IPS-NIHi11 (cell line): ENCODE measurements at regions not wholly inside any gene's neighbourhood (a gene's known extent, or its start where the extent isn't known, plus 50 kb on each side); places are given as distances from the start of the nearest gene placed in this dataset.
"Not testable (repeated sequence)": the region's sequence is repeated elsewhere in the genome, so short reads cannot be mapped to it uniquely, and the experiment has no call there.

Experiments
- DNase-seq: peaks from one replicate; pipeline ENCODE4 v3.0.0; 2012; ENCODE audit warnings: mixed read lengths, low spot score

DNA sequence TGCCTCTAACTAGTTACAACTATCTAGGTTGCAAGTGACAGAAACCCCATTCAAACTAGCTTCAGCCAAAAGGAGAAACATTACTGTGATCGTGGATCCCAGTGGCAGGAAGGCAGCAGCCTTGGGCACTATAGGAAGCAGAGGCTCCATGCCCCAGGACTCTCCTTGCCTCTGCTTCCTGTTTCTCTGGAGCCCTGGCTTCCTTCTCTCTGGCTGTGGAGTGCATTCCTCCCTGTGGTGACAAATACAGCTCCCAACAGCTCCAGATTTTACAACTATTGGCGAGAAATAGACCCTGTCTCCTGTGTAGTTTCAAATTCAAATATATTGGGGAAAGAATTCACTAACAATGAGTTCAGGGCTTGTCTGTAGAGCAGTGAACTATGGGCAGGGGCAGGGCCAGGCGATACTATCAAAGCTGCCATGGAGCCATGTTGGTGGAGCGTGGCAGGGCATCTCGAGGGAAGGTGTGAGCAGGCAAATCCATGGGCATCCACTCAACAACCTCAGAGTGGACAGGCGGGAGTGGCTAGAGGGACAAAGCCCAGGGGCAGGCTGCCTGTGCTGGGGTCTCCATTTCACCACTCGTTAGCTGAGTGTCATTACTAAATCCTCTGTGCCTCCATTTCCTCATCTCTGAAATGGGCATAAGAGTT lies 189.5 kb downstream of the ERCC6L2 start:
- DNase-seq: no peak

DNA sequence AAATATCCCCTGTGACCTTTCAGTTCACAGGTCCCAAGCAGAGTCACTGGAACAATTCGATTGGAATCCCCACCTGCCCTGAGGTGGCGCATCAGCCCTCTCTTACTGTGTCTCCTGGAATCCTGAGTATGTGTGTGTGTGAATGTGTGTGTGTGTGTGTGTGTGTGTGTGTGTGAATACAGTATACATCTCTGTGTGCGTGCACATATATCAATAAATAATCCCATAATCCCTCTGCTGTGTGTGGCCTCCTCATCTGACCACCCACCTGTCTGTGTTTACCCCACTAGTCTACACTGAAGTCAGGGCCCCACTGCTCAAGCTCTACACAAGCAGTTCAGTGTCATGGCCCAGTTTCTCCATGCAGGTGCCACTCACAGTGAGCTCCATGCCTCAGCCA lies 187.4 kb downstream of the ERCC6L2 start:
- DNase-seq: no peak

DNA sequence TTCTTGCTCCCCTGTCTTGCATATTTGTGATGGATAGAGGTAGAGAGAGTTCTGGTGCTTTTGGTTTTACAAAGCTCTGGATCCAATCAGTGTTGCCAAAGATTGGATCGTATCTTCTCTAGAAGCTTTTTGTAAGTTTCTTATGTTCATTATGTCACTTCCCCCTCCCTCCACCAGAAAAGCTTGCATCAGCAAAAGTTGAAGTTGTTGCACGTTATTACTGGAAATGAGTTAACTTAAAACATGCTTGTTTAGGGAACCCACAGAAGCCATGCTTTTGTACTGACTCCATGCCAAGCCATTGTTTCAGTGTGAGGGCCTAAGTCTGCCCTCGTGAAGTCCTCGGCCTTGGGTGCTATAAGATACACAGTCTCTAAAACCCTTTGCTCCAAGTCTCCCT lies 186.5 kb downstream of the ERCC6L2 start:
- no peak for DNase-seq

DNA sequence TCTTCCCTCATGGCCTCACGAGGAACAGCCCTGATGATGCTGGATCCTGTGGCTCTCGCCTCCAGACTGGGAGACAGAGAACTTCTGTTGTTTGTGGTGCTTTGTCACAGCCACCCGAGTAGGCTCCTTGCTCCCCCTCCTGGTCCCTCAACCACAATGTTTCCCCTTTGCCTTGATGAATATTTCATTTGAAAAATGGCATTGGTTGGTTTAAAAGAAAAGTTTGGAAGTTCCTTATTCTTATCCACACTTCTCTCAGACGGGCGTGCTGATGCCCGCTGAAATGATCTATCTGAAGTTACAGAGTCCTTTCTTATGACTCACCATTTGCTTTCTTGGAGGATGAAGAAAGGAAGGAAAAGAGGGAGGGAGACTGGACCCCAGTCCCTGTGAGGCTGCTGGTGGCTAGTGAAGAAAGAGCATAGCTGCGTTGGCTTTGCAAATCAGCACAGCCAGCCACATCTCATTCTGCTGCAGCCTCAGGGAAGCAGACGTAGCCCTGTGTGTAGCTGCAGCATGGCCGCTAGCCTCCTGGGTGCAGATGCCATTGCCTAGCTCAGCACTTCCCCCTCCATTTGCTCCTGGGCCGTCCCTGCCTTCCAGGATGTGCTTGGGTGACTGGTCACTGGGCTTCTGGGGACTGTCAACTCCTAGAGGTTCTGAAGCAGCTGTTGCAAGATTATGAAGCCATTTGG lies 185.9 kb downstream of the ERCC6L2 start:
- DNase-seq: peak; percentile 70

DNA sequence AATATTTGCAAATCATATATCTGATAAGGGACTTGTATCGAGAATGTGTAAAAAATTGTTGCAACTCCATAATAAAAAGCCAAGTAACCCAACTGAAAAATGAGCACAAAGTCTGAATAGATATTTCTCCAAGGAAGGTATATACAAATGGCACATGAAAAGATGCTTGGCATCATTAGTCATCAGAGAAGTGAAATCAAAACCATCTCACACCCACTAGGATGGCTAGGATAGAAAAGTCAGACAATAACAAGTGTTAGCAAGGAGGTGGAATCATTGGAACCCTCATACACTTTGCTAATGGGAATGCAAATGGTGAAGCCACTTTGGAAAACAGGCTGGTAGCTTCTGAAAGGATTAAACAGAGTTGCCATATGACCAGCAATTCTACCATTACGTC lies 182.7 kb downstream of the ERCC6L2 start:
- DNase-seq: no peak

DNA sequence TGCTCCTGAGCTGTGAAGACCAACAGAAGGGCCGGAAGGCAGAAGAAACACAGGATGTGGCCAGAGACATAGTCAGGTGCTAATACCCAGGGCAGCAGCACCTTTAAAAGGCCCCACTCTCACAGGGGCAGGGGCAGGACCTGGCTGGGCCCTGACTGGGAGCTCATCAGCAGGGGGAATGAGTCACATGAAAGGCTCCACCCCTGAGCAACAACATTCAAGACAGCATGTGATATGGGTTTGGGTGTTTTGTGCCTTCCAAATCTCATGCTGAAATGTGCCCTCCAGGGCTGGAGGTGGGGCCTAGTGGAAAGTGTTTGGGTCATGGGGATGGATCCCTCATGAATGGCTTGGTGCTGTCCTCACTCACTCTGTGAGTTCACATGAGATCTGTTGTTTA lies 181.7 kb downstream of the ERCC6L2 start:
- no peak for DNase-seq

DNA sequence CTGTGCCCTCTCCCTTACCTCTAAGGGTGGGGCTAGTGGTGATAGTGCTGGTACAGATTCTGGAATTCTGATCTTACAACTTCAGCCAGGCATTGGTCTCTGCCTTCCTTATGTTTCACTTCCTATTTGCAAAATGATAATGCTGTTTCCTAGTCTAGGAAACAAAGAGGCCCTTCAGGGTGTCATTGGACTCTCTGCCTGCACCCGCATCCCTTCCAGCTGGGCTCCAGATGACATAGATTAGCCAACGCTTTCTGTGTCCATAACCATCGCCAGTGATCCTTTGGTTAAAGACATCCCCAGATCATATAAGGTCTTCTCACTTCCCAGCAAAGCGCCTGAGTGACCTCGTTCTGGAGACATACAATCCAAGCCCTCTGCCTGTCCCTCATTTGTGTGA lies 180.7 kb downstream of the ERCC6L2 start:
- DNase-seq: no peak

DNA sequence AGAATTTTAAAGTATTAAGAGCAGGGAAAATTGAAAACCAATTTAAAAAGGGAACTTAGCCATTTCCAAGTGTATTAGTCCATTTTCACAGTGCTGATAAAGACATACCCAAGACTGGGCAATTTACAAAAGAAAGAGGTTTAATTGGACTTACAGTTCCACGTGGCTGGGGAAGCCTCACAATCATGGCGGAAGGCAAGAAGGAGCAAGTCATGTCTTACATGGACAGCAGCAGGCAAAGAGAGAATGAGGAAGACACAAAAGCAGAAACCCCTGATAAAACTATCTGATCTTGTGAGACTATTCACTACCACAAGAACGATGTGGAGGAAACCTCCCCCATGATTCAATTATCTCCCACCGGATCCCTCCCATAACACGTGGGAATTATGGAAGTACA lies 178.8 kb downstream of the ERCC6L2 start:
- DNase-seq: not testable (repeated sequence)

DNA sequence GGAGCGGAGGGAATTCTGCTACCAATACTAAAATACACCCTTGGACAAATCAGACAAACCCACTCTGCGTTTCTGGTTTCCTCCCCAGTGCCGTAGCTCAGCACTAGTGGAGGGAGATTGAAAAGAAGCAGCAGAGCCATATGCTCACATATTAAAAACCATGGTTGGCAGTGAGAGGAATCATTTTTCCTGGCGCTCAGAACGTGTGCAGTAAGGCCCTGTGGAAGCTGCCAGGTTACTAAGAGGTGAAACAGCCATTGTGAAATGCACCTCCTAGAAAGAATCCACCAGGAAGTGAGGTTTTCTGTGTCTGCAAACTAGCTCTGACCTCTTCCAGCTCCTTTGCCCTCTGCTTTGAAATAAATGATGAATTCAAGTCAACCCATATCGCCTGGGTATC lies 177.2 kb downstream of the ERCC6L2 start:
- DNase-seq: no peak

DNA sequence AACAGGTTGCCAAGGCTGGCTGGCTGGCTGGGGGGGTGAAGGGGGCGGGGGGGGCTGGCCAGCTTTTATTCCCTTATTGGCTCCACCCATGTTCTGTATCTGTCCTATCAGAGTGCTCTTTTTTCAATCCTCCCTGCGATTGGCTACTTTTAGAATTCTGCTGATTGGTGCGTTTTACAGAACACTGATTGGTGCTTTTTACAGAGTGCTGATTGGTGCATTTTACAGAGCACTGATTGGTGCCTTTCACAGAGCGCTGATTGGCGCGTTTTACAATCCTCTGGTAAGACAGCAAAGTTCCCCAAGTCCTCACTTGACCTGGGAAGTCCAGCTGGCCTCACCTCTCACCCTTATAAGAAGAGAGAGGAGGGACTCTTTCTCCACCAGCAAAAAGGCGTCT lies 175.9 kb downstream of the ERCC6L2 start:
- no peak for DNase-seq

DNA sequence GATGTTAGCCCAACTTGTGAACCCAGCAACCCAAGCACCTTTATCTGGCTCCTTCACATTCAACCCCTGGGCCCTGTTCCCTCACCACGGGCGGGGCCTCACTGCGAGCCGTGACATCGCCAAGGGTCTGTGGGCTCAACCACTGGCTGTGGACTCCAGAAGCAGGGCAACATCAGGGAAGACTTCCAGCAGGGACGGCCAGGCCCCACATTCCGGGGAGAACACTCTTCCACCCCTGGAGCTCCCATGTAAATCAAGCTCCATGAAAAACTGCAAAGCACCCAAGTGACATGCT lies 175.3 kb downstream of the ERCC6L2 start:
- no peak for DNase-seq

DNA sequence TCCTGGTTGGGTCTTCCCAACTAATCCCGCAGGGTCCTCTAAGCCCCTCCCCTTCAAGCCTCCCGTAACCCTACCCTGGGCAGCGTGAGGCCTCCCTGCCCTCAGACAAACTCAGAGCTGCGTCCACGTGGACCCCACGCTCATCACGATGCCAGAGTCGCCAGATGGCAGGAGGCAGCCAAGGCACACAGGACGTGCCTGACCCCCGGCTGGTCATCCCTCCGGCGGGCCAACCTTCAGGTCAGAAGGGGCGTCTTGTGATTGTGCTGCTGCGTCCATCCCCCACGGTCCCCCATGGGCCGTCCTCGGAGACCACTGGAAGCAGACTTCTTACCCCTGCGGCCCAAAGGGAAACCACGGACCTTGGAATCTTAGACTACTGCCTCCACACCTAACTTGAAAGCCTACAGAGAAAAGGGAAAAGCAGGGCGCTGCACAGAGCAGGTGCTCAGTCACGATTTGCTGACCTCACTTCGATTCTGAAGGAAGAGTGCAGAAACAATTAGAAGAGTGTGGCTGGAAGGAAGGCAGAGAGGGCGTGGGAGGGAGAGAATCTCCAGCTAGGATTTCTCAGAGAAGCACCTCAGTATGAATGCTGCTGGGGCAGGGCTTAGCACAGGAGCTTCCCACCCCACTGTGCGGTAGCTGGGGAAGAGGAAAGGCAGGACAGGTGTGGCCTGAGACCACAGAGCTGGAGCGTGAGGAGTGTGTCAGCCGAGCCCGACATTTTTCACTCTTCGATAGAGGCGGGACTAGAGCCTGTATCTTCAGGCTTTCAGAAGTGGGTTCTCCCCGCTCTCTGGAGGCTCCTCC lies 174.8 kb downstream of the ERCC6L2 start:
- no peak for DNase-seq

DNA sequence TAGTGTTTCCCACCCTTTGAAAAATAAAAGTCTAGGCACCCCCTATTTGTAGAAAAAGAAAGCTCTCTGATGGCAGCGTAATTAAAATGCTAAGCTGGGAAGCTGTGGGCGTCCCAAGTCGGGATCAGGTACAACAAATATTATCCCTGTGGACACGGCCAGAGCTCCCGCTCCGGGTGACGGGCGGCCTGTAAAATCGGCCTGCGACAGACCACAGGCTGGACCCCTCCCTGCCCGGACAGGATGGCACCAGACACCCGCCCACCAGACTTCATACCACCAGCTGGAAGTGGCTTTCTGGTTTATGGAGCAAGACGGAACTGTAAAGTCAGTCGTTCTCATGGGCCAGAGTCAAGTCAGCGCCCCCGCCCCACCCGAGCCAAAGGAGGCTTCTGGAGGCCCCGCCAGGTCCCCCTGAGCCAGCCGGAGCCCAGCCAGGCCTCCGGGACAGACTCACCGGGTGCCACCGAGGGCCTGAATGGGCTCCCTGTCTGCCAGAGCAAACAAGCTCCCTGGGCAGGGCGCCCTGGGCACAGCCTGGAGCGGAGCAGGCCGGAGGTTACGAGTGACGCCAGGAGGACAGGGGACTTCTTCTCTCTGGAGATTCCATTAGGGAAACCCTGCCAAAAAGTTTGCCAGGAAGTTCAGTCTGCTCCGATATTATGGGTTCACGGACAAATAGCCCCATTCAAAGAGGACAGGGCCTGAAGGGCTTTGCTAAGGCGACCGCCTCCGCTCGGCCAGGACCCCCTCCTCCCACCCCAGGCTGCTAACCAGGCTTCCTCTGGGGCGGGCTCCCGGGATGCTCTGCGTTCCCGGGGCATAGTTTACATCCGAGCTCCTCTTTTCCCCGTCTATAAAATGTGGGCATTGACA lies 173.7 kb downstream of the ERCC6L2 start:
- no peak for DNase-seq

DNA sequence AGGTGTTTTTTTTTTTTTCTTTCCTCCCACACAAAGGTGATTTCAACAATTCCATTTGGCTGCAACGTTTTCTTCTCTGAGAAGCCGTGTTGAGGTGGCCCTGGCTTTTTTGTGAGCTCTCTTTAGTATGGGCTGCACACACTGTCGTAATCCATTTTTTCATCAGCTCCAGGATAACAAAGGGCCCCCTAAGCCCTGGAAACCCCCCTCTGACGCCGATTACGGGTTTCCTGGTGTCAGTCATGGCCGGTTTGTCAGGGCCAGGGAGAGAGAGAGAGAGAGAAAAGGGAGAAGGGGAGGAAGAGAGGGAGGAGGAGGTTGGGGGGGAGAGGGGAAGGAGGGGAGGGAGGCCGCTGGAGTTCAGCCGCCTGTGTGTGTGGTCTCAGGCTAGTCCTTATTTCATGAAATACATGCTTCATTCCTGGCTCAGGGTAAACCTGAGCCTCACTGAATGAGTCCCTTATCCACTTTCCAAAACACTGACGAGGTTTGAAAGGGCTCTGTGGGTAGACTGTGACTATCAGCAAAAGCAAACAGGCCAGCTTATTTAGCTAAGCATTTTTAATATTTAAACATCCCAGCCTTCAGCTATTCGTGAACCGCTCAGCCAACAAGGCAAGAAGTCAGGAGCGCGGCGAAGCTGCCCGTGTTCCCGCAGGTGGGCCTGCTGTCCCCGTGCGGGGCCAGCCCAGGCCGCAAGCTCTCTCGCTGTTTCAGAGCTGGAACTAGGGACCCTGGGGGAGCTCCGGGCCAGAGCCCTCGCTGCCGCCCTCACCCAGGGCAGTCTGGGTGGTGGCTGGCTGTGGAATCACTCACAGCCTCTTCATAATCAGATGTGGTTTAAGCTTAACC lies 172.8 kb downstream of the ERCC6L2 start:
- DNase-seq: peak; percentile 56

DNA sequence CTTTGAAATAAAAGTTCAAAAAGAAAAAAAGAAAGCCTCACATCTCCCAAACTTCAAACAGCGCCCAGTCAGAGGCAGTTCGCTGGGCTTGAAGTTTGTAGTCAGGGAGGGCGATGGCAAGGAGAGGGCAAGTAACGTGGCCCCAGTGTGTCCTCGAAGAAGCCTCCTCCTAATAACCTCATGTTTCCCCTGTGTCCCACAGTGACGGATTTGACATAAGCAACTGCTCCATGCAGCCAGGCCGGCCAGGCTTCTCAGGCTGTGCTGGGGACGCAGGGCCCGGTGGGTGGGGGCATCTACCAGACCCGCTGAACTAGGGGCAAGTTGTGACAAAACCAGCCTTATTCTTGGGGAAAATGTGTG lies 172.2 kb downstream of the ERCC6L2 start:
- DNase-seq: peak; percentile 32

DNA sequence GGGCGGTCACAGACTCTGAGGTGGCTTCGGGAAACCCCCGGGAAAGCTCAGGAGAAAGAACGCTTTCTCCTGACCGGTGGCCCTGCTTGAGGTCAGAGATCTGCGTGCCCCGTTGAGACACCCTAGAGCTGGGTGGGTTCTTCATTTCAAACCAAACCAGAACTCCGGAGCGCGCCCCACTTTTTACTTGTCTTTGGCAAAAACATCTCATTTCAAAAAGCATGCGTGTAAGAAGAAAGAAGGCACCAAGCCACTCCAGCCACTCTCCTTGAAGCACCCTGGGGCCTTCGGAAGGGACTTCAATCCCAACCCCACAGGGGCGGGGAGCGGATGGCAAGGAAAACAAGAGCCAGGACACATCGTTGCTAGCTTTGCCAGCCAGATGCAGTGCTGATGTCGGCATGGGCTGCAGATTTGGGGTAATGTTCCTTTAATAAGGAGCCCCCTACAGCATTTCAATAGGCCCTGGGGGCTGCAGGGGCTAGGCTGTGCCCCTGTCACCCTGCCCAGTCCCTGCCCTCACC lies 171.7 kb downstream of the ERCC6L2 start:
- DNase-seq: no peak

DNA sequence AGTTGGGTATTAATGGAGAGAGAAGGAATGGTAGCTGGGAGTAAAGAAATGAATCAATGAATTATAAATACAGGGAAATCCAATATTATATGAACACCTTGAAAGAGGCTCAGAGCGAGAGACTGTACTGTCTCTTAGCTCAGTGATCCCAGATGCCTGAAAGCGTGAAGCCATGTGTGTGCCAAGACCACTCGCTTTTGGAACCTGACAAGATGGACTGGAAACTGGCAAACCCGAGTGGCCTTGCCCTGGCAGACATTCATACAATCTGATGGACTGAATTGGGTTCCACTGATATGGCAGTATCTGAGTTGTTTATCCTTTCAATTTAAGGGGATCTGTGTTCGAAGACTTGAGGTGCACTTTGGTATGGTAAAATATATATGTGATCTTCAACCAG lies 170.3 kb downstream of the ERCC6L2 start:
- no peak for DNase-seq

DNA sequence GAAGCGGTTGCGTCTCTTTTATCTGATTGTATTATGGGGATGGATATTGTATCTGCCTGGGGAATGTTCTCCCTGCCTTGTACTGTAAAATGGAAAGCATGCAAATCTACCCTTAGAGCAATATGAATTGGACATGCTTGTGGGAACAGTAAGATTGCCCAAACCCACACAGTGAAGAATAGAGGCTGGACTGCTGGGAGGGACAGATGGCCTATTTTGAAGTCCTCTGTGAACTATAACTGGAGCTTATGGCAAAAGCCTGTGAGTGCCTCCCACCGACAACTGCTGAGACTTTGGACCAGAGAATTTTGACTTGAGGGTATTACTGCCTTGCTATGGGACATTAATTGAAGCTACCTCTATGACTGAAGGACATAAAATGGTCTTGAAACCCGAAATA lies 168.9 kb downstream of the ERCC6L2 start:
- no peak for DNase-seq

DNA sequence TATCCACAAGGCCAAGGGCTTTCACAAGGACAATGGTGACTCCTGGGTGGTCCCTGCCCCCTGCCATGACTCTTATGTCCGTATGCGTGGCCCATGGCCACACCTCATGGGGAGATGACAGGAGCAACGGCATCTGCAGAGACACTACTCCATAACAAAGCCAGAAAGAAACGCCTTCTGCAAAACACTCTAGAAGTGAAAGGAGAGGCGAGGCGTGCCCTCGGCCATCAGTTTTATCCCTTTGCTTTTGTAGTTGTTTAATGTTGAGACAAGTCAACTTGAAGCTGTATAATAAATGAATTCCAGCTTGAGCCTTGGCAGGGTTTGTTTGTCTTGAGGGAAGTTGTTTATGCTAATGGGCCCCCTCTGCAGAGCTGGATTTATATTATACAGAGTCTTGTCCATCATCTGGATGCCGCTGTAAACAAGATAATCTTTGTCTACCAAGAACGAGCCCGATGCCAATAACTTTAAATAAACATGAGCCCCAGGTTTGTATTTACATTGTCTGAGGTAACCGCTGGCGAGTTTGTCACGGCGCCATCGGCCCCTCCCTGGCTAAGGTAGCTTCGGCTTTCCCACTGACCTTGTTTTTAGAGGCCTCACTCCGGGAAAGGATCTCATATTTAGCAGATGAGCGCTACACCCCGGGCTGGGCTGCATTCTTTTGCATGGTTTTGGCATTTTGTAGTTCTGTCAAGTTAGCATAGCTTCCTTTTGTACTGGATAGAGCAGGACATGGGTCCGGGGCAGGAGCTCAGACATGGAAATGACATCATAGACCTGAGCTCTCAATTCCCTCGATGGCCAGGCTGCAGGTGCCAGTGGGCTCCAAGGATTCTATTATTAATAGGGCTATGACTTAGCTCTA lies 165.3 kb downstream of the ERCC6L2 start:
- DNase-seq: no peak

DNA sequence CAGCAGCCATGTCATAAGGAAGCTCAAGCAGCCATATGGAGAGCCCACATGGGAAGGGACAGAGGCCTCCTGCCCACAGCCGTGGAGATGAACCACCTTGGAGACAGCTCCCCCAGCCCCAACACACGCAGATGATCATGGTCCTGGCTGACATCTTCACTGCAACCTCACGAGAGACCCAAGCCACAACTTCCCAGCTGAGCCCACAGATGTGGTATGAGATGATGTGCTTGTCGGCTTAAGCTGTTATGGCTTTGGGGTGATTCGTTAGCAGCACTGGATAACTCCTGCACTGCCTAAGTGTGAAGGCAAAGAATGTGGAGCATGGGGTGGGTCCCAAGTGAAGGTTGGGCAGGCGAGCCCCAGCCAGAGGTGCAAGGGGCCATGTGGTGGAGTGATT lies 163.4 kb downstream of the ERCC6L2 start:
- DNase-seq: no peak
